ENCODE measurements at regions not wholly inside any gene's neighbourhood (a gene's known extent, or its start where the extent isn't known, plus 50 kb on each side); places are given as distances from the start of the nearest gene placed in this dataset.

DNA sequence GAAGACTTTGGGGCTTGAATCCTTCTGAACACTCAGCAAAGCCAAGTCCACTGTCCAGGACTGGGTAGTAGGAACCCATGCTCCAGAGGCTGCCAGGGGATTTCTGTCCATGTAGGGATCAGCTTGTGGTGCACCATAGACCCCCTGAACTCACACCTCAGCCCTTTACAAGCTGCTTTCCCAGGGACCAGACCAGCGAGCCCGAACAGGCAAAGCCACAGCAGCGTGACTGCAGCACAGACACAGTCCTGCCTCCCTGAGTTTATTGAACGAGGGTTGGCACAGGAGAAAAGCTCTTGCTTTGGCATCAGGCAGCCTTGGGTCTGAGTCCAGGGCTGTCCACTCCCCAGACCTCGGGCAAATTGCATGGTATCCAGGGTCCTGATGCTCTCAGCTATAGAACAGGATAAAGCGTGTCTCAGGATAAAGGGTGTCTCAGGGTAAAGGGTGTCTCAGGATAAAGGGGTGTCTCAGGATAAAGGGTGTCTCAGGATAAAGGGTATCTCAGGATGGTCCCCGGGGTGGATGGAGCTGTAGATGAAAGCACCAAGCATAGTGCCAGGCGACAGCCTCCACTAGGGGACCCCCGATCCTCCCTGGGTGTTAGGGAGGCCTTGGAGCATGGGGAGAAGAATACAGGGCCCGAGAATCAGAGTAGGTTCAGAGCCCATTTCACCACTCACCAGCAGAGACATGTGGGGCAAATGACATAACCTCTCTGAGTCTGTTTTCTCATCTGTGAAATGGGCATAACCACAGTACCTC is 648.8 kb downstream of the NPHP4 start:
- TF ChIP-seq, protein P1, sequence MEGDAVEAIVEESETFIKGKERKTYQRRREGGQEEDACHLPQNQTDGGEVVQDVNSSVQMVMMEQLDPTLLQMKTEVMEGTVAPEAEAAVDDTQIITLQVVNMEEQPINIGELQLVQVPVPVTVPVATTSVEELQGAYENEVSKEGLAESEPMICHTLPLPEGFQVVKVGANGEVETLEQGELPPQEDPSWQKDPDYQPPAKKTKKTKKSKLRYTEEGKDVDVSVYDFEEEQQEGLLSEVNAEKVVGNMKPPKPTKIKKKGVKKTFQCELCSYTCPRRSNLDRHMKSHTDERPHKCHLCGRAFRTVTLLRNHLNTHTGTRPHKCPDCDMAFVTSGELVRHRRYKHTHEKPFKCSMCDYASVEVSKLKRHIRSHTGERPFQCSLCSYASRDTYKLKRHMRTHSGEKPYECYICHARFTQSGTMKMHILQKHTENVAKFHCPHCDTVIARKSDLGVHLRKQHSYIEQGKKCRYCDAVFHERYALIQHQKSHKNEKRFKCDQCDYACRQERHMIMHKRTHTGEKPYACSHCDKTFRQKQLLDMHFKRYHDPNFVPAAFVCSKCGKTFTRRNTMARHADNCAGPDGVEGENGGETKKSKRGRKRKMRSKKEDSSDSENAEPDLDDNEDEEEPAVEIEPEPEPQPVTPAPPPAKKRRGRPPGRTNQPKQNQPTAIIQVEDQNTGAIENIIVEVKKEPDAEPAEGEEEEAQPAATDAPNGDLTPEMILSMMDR (IDR thresholded peaks at IDR 0.05) = no peak
- TF ChIP-seq POLR2A (IDR thresholded peaks at IDR 0.05) = no peak

All from body of pancreas (tissue), 4 donors.